ENCODE measurements at regions not wholly inside any gene's neighbourhood (a gene's known extent, or its start where the extent isn't known, plus 50 kb on each side); places are given as distances from the start of the nearest gene placed in this dataset.

DNA sequence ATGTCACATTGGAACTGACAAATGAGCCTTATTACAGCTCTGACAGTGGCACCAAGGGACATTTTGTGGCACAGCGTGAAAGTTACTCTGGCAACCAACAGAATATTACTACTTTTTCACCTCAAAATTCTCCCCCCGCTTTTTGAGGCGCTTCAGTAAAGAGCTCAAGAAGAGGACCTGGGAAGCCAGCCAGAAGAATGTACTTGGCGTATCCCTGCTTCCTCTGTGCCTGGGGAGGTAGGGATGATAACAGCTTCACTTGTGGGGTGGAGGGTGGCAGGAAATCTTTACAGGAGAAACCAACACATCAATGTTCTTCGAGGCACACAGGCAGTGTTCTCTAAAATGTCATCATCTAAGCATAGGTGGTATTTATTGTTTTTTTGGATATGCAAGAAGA, 624.1 kb downstream of the NR2F1-AS1 start:
- no peak for DNase-seq
- no peak overlapping the region for H3K4me3 ChIP-seq (ENCODE audit: control extremely low read depth in 1 of 5, extremely low read depth in 1 of 5, insufficient read depth in 1 of 5, low read depth in 2 of 5, low read length in 4 of 5)
- peaks cover 6% of the 10 kb centered on the region for H3K9me3 Mint-ChIP-seq (ENCODE audit: insufficient read depth)
- H3K79me2 ChIP-seq (ENCODE audit: control insufficient read depth, insufficient read depth, low read length): no peaks in the 10 kb centered on the region
- intact Hi-C loops (cut with micrococcal nuclease): no loop called here
- WGBS (ENCODE audit: insufficient coverage): 78% methylated on average over 2 of the region's 5 CpGs
- no peak overlapping the region for H3K9ac ChIP-seq (ENCODE audit: low read length)
- no peak overlapping the region for H2AFZ ChIP-seq (ENCODE audit: insufficient read depth, low read depth, low read length, poor library complexity, severe bottlenecking)
- H3K27ac ChIP-seq (ENCODE audit: low read length in 2 of 2): no peak overlapping the region
- POLR2A ChIA-PET: no interaction called here
- CTCF ChIA-PET: no interaction called here
- peaks cover 0 to 13% (median 6%) of the 10 kb centered on the region in 3 donors for H3K9me3 ChIP-seq (ENCODE audit: control extremely low read depth in 1 of 3, control insufficient read depth in 2 of 3, insufficient read depth in 1 of 3, low read length in 2 of 3)
- TF ChIP-seq EZH2 (IDR thresholded peaks at IDR 0.05; ENCODE audit: borderline replicate concordance, insufficient read depth, low read depth, low read length, poor library complexity, severe bottlenecking): no peak
- TF ChIP-seq, protein P1, sequence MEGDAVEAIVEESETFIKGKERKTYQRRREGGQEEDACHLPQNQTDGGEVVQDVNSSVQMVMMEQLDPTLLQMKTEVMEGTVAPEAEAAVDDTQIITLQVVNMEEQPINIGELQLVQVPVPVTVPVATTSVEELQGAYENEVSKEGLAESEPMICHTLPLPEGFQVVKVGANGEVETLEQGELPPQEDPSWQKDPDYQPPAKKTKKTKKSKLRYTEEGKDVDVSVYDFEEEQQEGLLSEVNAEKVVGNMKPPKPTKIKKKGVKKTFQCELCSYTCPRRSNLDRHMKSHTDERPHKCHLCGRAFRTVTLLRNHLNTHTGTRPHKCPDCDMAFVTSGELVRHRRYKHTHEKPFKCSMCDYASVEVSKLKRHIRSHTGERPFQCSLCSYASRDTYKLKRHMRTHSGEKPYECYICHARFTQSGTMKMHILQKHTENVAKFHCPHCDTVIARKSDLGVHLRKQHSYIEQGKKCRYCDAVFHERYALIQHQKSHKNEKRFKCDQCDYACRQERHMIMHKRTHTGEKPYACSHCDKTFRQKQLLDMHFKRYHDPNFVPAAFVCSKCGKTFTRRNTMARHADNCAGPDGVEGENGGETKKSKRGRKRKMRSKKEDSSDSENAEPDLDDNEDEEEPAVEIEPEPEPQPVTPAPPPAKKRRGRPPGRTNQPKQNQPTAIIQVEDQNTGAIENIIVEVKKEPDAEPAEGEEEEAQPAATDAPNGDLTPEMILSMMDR (IDR thresholded peaks at IDR 0.05): no peak
- no peaks in the 10 kb centered on the region for H3K27me3 ChIP-seq (replicated peaks in 1 of 4; ENCODE audit: control extremely low read depth in 1 of 4, control insufficient read depth in 3 of 4, insufficient read depth in 4 of 4, low read length in 3 of 4)
- H3K27me3 Mint-ChIP-seq: no peaks in the 10 kb centered on the region
- no peak overlapping the region for H3K4me2 ChIP-seq (replicated peaks; ENCODE audit: low read depth, low read length, poor library complexity, severe bottlenecking)
- no peaks in the 10 kb centered on the region for H3K4me1 ChIP-seq (ENCODE audit: control insufficient read depth in 2 of 2, insufficient read depth in 2 of 2, low read length in 2 of 2)
- no peaks in the 10 kb centered on the region for H4K20me1 ChIP-seq (ENCODE audit: control insufficient read depth, insufficient read depth, low read length, poor library complexity, severe bottlenecking)
- H3K4me3 Mint-ChIP-seq: no peak overlapping the region
- ATAC-seq (ENCODE audit: low read depth): no peak
- H3K36me3 ChIP-seq (replicated peaks in 1 of 2; ENCODE audit: control extremely low read depth in 1 of 2, control insufficient read depth in 1 of 2, extremely low read depth in 1 of 2, insufficient read depth in 2 of 2, low read length in 1 of 2): no peaks in the 10 kb centered on the region
- H3K27ac Mint-ChIP-seq: no peak overlapping the region
- no peaks in the 10 kb centered on the region for H3K4me1 Mint-ChIP-seq

DNA sequence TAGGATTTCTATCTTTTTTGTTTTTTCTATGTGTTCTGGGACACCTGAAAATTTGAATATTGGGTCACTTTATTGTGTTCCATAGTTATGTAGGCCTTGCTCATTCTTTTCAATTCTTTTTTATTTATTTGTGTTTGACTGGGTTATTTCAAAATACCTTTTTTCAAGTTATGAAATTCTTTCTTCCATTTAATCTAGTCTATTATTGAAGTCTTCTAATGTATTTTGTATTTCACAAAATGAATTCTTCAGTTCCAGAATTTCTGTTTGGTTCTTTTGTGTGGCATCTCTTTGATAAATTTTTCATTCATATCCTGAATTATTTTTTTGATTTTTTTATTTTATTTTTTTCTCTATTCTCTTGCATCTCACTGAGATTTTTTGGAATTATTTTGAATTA, 628.8 kb downstream of the NR2F1-AS1 start:
- H3K4me3 ChIP-seq (ENCODE audit: control extremely low read depth in 1 of 5, extremely low read depth in 1 of 5, insufficient read depth in 1 of 5, low read depth in 2 of 5, low read length in 4 of 5): no peak overlapping the region
- Mint-ChIP-seq H3K9me3 (ENCODE audit: insufficient read depth) (peaks cover 9% of the 10 kb centered on the region), H3K4me3 (no peak overlapping the region), H3K4me1 (no peaks in the 10 kb centered on the region), H3K27me3 (no peaks in the 10 kb centered on the region), H3K27ac (no peak overlapping the region)
- no peaks in the 10 kb centered on the region for H3K27me3 ChIP-seq (replicated peaks in 1 of 4; ENCODE audit: control extremely low read depth in 1 of 4, control insufficient read depth in 3 of 4, insufficient read depth in 4 of 4, low read length in 3 of 4)
- H3K4me2 ChIP-seq (replicated peaks; ENCODE audit: low read depth, low read length, poor library complexity, severe bottlenecking): no peak overlapping the region
- TF ChIP-seq, protein P1 (IDR thresholded peaks at IDR 0.05): no peak
- TF ChIP-seq EZH2 (IDR thresholded peaks at IDR 0.05; ENCODE audit: borderline replicate concordance, insufficient read depth, low read depth, low read length, poor library complexity, severe bottlenecking): no peak
- H3K79me2 ChIP-seq (ENCODE audit: control insufficient read depth, insufficient read depth, low read length): no peaks in the 10 kb centered on the region
- no peaks in the 10 kb centered on the region for H3K4me1 ChIP-seq (ENCODE audit: control insufficient read depth in 2 of 2, insufficient read depth in 2 of 2, low read length in 2 of 2)
- no peaks in the 10 kb centered on the region for H4K20me1 ChIP-seq (ENCODE audit: control insufficient read depth, insufficient read depth, low read length, poor library complexity, severe bottlenecking)
- H3K9me3 ChIP-seq (ENCODE audit: control extremely low read depth in 1 of 3, control insufficient read depth in 2 of 3, insufficient read depth in 1 of 3, low read length in 2 of 3): peaks cover 0 to 13% (median 9%) of the 10 kb centered on the region in 3 donors
- ATAC-seq (ENCODE audit: low read depth): no peak
- ChIA-PET POLR2A (no interaction called here), CTCF (interaction anchor here (0.6 kb wide), 1 partner anchor 142 kb away, joined by 3 read pairs; no protein-coding TSS in a partner anchor)
- no peak for DNase-seq
- intact Hi-C loops (cut with micrococcal nuclease): no loop called here
- H3K9ac ChIP-seq (ENCODE audit: low read length): no peak overlapping the region
- no peak overlapping the region for H3K27ac ChIP-seq (ENCODE audit: low read length in 2 of 2)
- H3K36me3 ChIP-seq (replicated peaks in 1 of 2; ENCODE audit: control extremely low read depth in 1 of 2, control insufficient read depth in 1 of 2, extremely low read depth in 1 of 2, insufficient read depth in 2 of 2, low read length in 1 of 2): no peaks in the 10 kb centered on the region
- no peak overlapping the region for H2AFZ ChIP-seq (ENCODE audit: insufficient read depth, low read depth, low read length, poor library complexity, severe bottlenecking)

All from B cell (primary cell).